B cell (primary cell): ENCODE measurements at regions not wholly inside any gene's neighbourhood (a gene's known extent, or its start where the extent isn't known, plus 50 kb on each side); places are given as distances from the start of the nearest gene placed in this dataset.

Source experiments
- ATAC-seq: fragments of 200-7000 bp; cut with Tn5 transposase; one replicate; pipeline ENCODE4 v1.10.0; 2021; ENCODE audit warnings: low read depth, mild to moderate bottlenecking, moderate number of reproducible peaks, moderate library complexity
- CTCF ChIA-PET: fragments of 350-600 bp; sonication (Branson Sonifier 250); formaldehyde crosslinking; loops from one replicate; lab custom pipeline; 2021; ENCODE audit warnings: antibody characterized with exemption, inconsistent platforms; lab: Charles Lee
- POLR2A ChIA-PET: fragments of 350-600 bp; sonication (Branson Sonifier 250); formaldehyde crosslinking; loops from one replicate; lab custom pipeline; 2021; ENCODE audit warnings: antibody characterized with exemption; lab: Charles Lee
- DNase-seq: peaks from one replicate; pipeline ENCODE4 v3.0.0; 2013
- H2AFZ ChIP-seq: 2 replicates; pipeline ENCODE4 v1.6.1; 2012; ENCODE audit warnings: mild to moderate bottlenecking, low read depth, low read length; ENCODE audit not compliant: insufficient read depth, poor library complexity, severe bottlenecking
- H3K27ac ChIP-seq, 2 donors: 1 replicate in 1 of 2; 2 replicates in 1 of 2; pipeline ENCODE4 v1.5.1; 2012 to 2013; ENCODE audit warnings: low read length in 2 of 2, mild to moderate bottlenecking in 2 of 2, moderate library complexity in 1 of 2
- H3K27me3 ChIP-seq, 4 experiments: fragments of 200-600 bp in 1 of 4; sonication (generic) in 1 of 4; replicated peaks in 1 of 4; 1 replicate in 2 of 4; 2 replicates in 2 of 4; pipeline versions ENCODE4 v1.6.1 to v1.7.0; 2013 to 2016; ENCODE audit warnings: low read length in 3 of 4, mild to moderate bottlenecking in 2 of 4, mixed read lengths in 1 of 4, moderate library complexity in 1 of 4; ENCODE audit not compliant: insufficient read depth in 4 of 4, control insufficient read depth in 3 of 4; ENCODE audit errors: control extremely low read depth in 1 of 4
- H3K36me3 ChIP-seq, 2 experiments: replicated peaks in 1 of 2; 1 replicate in 1 of 2; 2 replicates in 1 of 2; pipeline versions ENCODE4 v1.6.1 to v1.7.1; 2013; ENCODE audit warnings: low read length in 1 of 2; ENCODE audit not compliant: insufficient read depth in 2 of 2, control insufficient read depth in 1 of 2; ENCODE audit errors: control extremely low read depth in 1 of 2, extremely low read depth in 1 of 2
- H3K4me1 ChIP-seq, 2 donors: fragments of 200-600 bp in 1 of 2; sonication (generic) in 1 of 2; 1 replicate in 1 of 2; 2 replicates in 1 of 2; pipeline versions ENCODE4 v1.5.1 to v1.6.1; 2013 to 2017; ENCODE audit warnings: low read length in 2 of 2; ENCODE audit not compliant: control insufficient read depth in 2 of 2, insufficient read depth in 2 of 2
- H3K4me2 ChIP-seq: replicated peaks from 2 replicates; pipeline ENCODE3; 2012; ENCODE audit warnings: mild to moderate bottlenecking, low read depth, low read length; ENCODE audit not compliant: poor library complexity, severe bottlenecking
- H3K4me3 ChIP-seq, 5 experiments: fragments of 200-600 bp in 1 of 5; sonication (generic) in 1 of 5; 1 replicate in 3 of 5; 2 replicates in 2 of 5; pipeline versions ENCODE4 v1.5.1 to v1.7.0; 2011 to 2016; ENCODE audit warnings: low read length in 4 of 5, mild to moderate bottlenecking in 4 of 5, low read depth in 2 of 5, control low read depth in 1 of 5, moderate library complexity in 1 of 5; ENCODE audit not compliant: insufficient read depth in 1 of 5; ENCODE audit errors: control extremely low read depth in 1 of 5, extremely low read depth in 1 of 5
- H3K79me2 ChIP-seq: fragments of 200-600 bp; sonication (generic); one replicate; pipeline ENCODE4 v1.6.0; 2016; ENCODE audit warnings: low read length; ENCODE audit not compliant: control insufficient read depth, insufficient read depth
- H3K9ac ChIP-seq: fragments of 200-600 bp; sonication (generic); 2 replicates; pipeline ENCODE4 v1.6.1; 2017; ENCODE audit warnings: mild to moderate bottlenecking, low read length, moderate library complexity
- H3K9me3 ChIP-seq, 3 donors: one replicate each; pipeline versions ENCODE4 v1.6.1 to v1.7.1; 2013; ENCODE audit warnings: low read length in 2 of 3; ENCODE audit not compliant: control insufficient read depth in 2 of 3, insufficient read depth in 1 of 3; ENCODE audit errors: control extremely low read depth in 1 of 3
- H4K20me1 ChIP-seq: 2 replicates; pipeline ENCODE4 v1.6.0; 2012; ENCODE audit warnings: mild to moderate bottlenecking, low read length; ENCODE audit not compliant: insufficient read depth, control insufficient read depth, poor library complexity, severe bottlenecking
- H3K27ac Mint-ChIP-seq: one replicate; pipeline ENCODE4 v1.8.0; 2021; ENCODE audit warnings: mixed read lengths
- H3K27me3 Mint-ChIP-seq: one replicate; pipeline ENCODE4 v1.8.0; 2021; ENCODE audit warnings: mixed read lengths
- H3K4me1 Mint-ChIP-seq: one replicate; pipeline ENCODE4 v1.8.0; 2021; ENCODE audit warnings: mixed read lengths
- H3K4me3 Mint-ChIP-seq: one replicate; pipeline ENCODE4 v1.8.0; 2021; ENCODE audit warnings: mixed read lengths
- H3K9me3 Mint-ChIP-seq: one replicate; pipeline ENCODE4 v1.8.0; 2022; ENCODE audit warnings: mixed read lengths; ENCODE audit not compliant: insufficient read depth
- EZH2 ChIP-seq: IDR thresholded peaks from 2 replicates; pipeline ENCODE4 v1.6.1; 2012; ENCODE audit warnings: borderline replicate concordance, low read depth, mild to moderate bottlenecking, moderate library complexity, low read length; ENCODE audit not compliant: insufficient read depth, poor library complexity, severe bottlenecking
- WGBS: methylation state at CpG from one replicate; pipeline ENCODE4 v1.1.5; 2013; ENCODE audit warnings: missing lambda C conversion rate; ENCODE audit not compliant: insufficient coverage; 5-methylcytosine and 5-hydroxymethylcytosine counted together
- intact Hi-C: fragments of 100-400 bp; cut with micrococcal nuclease; formaldehyde crosslinking; loops from one replicate; pipeline ENCODE4 v1.10.0; 2022
- TF ChIP-seq, protein P1 (sequence below): fragments of 200-600 bp; IDR thresholded peaks from one replicate; pipeline ENCODE4 v1.8.0; 2022; ENCODE audit warnings: antibody characterized with exemption, mild to moderate bottlenecking

- no peak for ATAC-seq
- Histone ChIP-seq H3K9ac (no peak overlapping the region), H3K4me3 (no peak overlapping the region), H3K4me1 (no peaks in the 10 kb centered on the region), H3K4me2 (no peak overlapping the region), H3K27ac (no peak overlapping the region), H4K20me1 (no peaks in the 10 kb centered on the region), H2AFZ (no peak overlapping the region), H3K36me3 (no peaks in the 10 kb centered on the region), H3K79me2 (no peaks in the 10 kb centered on the region), H3K9me3 (peaks cover 1 to 7% (median 2%) of the 10 kb centered on the region in 3 donors), H3K27me3 (no peaks in the 10 kb centered on the region)
- H3K9me3 Mint-ChIP-seq: peaks cover 2% of the 10 kb centered on the region
- TF ChIP-seq, protein P1, sequence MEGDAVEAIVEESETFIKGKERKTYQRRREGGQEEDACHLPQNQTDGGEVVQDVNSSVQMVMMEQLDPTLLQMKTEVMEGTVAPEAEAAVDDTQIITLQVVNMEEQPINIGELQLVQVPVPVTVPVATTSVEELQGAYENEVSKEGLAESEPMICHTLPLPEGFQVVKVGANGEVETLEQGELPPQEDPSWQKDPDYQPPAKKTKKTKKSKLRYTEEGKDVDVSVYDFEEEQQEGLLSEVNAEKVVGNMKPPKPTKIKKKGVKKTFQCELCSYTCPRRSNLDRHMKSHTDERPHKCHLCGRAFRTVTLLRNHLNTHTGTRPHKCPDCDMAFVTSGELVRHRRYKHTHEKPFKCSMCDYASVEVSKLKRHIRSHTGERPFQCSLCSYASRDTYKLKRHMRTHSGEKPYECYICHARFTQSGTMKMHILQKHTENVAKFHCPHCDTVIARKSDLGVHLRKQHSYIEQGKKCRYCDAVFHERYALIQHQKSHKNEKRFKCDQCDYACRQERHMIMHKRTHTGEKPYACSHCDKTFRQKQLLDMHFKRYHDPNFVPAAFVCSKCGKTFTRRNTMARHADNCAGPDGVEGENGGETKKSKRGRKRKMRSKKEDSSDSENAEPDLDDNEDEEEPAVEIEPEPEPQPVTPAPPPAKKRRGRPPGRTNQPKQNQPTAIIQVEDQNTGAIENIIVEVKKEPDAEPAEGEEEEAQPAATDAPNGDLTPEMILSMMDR: no peak
- TF ChIP-seq EZH2: no peak
- intact Hi-C loops: no loop called here
- no peaks in the 10 kb centered on the region for H3K27me3 Mint-ChIP-seq
- no peak for DNase-seq
- no peak overlapping the region for H3K27ac Mint-ChIP-seq
- peaks cover 2% of the 10 kb centered on the region for H3K4me1 Mint-ChIP-seq
- H3K4me3 Mint-ChIP-seq: no peak overlapping the region
- ChIA-PET CTCF (no interaction called here), POLR2A (no interaction called here)
These were observed 503.7 kb upstream of the SLC8A1 start for GRCh38 chr2:40955635-40956034.

DNA sequence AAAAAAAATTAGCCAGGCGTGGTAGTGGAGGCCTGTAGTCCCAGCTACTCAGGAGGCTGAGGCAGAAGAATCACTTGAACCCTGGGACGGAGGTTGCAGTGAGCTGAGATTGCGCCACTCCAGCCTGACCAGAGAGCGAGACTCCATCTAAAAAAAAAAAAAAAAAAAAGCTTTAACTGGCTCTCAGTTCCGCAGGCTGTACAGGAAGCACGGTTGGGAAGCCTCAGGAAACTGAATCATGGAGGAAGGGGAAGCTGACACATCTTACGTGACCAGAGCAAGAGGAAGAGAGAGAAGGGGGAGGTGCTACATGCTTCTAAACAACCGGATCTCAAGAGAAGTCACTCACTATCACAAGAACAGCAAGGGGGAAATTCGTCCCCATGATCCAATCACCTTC, 505.6 kb upstream of the SLC8A1 start:
- intact Hi-C loops: no loop called here
- TF ChIP-seq, protein P1: no peak
- TF ChIP-seq EZH2: no peak
- Histone ChIP-seq H2AFZ (no peak overlapping the region), H3K27ac (no peak overlapping the region), H3K79me2 (no peaks in the 10 kb centered on the region), H3K4me2 (no peak overlapping the region), H3K9me3 (peaks cover 1 to 7% (median 2%) of the 10 kb centered on the region in 3 donors), H3K9ac (no peak overlapping the region), H3K36me3 (no peaks in the 10 kb centered on the region), H4K20me1 (no peaks in the 10 kb centered on the region), H3K4me1 (no peaks in the 10 kb centered on the region), H3K4me3 (no peak overlapping the region), H3K27me3 (no peaks in the 10 kb centered on the region)
- POLR2A ChIA-PET: no interaction called here
- CTCF ChIA-PET: no interaction called here
- WGBS: 47% methylated on average over 3 of the region's 9 CpGs
- DNase-seq: no peak
- ATAC-seq: no peak
- Mint-ChIP-seq H3K9me3 (peaks cover 2% of the 10 kb centered on the region), H3K4me3 (no peak overlapping the region), H3K27ac (no peak overlapping the region), H3K4me1 (peaks cover 2% of the 10 kb centered on the region), H3K27me3 (no peaks in the 10 kb centered on the region)
